H9 (cell line): ENCODE measurements at regions not wholly inside any gene's neighbourhood (a gene's known extent, or its start where the extent isn't known, plus 50 kb on each side); places are given as distances from the start of the nearest gene placed in this dataset.

ENCODE experiments used
- DNase-seq: peaks from one replicate; pipeline ENCODE4 v3.0.0-alpha.2; 2017
- H2AFZ ChIP-seq: one replicate; pipeline ENCODE4 v1.6.1; 2013; ENCODE audit warnings: mild to moderate bottlenecking, low read length, control low read depth, moderate library complexity
- H2AK5ac ChIP-seq: 2 replicates; pipeline ENCODE4 v1.6.1; 2013; ENCODE audit warnings: low read length, control low read depth, mixed read lengths; ENCODE audit not compliant: insufficient read length
- H2BK120ac ChIP-seq: one replicate; pipeline ENCODE4 v1.6.1; 2013; ENCODE audit warnings: low read depth, mild to moderate bottlenecking, low read length, control low read depth, inconsistent platforms; ENCODE audit not compliant: poor library complexity, severe bottlenecking
- H2BK12ac ChIP-seq: 2 replicates; pipeline ENCODE4 v1.6.1; 2013; ENCODE audit warnings: low read length, control low read depth, mixed read lengths, low read depth; ENCODE audit not compliant: insufficient read length
- H2BK15ac ChIP-seq: 2 replicates; pipeline ENCODE4 v1.6.1; 2013; ENCODE audit warnings: low read depth, low read length, control low read depth
- H2BK20ac ChIP-seq: one replicate; pipeline ENCODE4 v1.6.1; 2013; ENCODE audit warnings: low read depth, mild to moderate bottlenecking, low read length, control low read depth, inconsistent platforms; ENCODE audit not compliant: poor library complexity, severe bottlenecking
- H2BK5ac ChIP-seq: 2 replicates; pipeline ENCODE4 v1.6.1; 2013; ENCODE audit warnings: low read length, control low read depth, mixed read lengths; ENCODE audit not compliant: insufficient read length
- H3K14ac ChIP-seq: 2 replicates; pipeline ENCODE4 v1.6.1; 2013; ENCODE audit warnings: low read length, control low read depth; ENCODE audit not compliant: insufficient read depth
- H3K18ac ChIP-seq: 2 replicates; pipeline ENCODE4 v1.6.1; 2013; ENCODE audit warnings: low read depth, mild to moderate bottlenecking, mixed read lengths, low read length, control low read depth; ENCODE audit not compliant: insufficient read length
- H3K23ac ChIP-seq: 2 replicates; pipeline ENCODE4 v1.6.1; 2013; ENCODE audit warnings: low read length, control low read depth, mixed read lengths, low read depth; ENCODE audit not compliant: insufficient read length
- H3K23me2 ChIP-seq: 2 replicates; pipeline ENCODE4 v1.6.1; 2013; ENCODE audit warnings: low read depth, mild to moderate bottlenecking, mixed read lengths, low read length, control low read depth; ENCODE audit not compliant: insufficient read length, poor library complexity, severe bottlenecking
- H3K27ac ChIP-seq: 2 replicates; pipeline ENCODE4 v1.5.1; 2013; ENCODE audit warnings: low read length, control low read depth, mixed read lengths, low read depth; ENCODE audit not compliant: insufficient read length
- H3K27me3 ChIP-seq: 2 replicates; pipeline ENCODE4 v1.6.1; 2013; ENCODE audit warnings: low read length, control low read depth, inconsistent platforms; ENCODE audit not compliant: insufficient read depth
- H3K4ac ChIP-seq: 2 replicates; pipeline ENCODE4 v1.6.1; 2013; ENCODE audit warnings: low read depth, mild to moderate bottlenecking, control low read depth, inconsistent platforms, low read length, moderate library complexity
- H3K4me1 ChIP-seq: 2 replicates; pipeline ENCODE4 v1.6.1; 2013; ENCODE audit warnings: low read length, control low read depth, inconsistent platforms; ENCODE audit not compliant: insufficient read depth
- H3K4me2 ChIP-seq: 2 replicates; pipeline ENCODE4 v1.6.1; 2013; ENCODE audit warnings: low read length, control low read depth, mixed read lengths; ENCODE audit not compliant: insufficient read length, insufficient read depth
- H3K56ac ChIP-seq: 2 replicates; pipeline ENCODE4 v1.6.1; 2013; ENCODE audit warnings: low read depth, mild to moderate bottlenecking, mixed read lengths, low read length, control low read depth; ENCODE audit not compliant: insufficient read length
- H3K79me1 ChIP-seq: 2 replicates; pipeline ENCODE4 v1.6.1; 2013; ENCODE audit warnings: low read depth, mild to moderate bottlenecking, moderate library complexity, low read length, control low read depth, inconsistent platforms; ENCODE audit not compliant: insufficient read depth, poor library complexity, severe bottlenecking
- H3K79me2 ChIP-seq: 2 replicates; pipeline ENCODE4 v1.6.1; 2013; ENCODE audit warnings: low read length, control low read depth, inconsistent platforms; ENCODE audit not compliant: insufficient read depth
- H3K9ac ChIP-seq: 2 replicates; pipeline ENCODE4 v1.6.1; 2013; ENCODE audit warnings: low read length, control low read depth, mixed read lengths; ENCODE audit not compliant: insufficient read length; ENCODE audit errors: extremely low read depth
- H3K9me3 ChIP-seq: one replicate; pipeline ENCODE4 v1.6.1; 2013; ENCODE audit warnings: low read depth, low read length, inconsistent platforms; ENCODE audit not compliant: control insufficient read depth
- H3T11ph ChIP-seq: one replicate; pipeline ENCODE4 v1.6.1; 2013; ENCODE audit warnings: mild to moderate bottlenecking, low read length, control low read depth, inconsistent platforms
- H4K20me1 ChIP-seq: one replicate; pipeline ENCODE4 v1.6.1; 2013; ENCODE audit not compliant: control insufficient read depth, insufficient read length, insufficient read depth
- H4K5ac ChIP-seq: 2 replicates; pipeline ENCODE4 v1.6.1; 2013; ENCODE audit warnings: low read depth, mild to moderate bottlenecking, mixed read lengths, low read length, control low read depth; ENCODE audit not compliant: insufficient read length
- H4K8ac ChIP-seq: replicated peaks from 2 replicates; pipeline ENCODE4 v1.6.1; 2013; ENCODE audit warnings: low read length, control low read depth, mixed read lengths, low read depth; ENCODE audit not compliant: insufficient read length
- H4K91ac ChIP-seq: 2 replicates; pipeline ENCODE4 v1.6.1; 2013; ENCODE audit warnings: low read depth, mild to moderate bottlenecking, moderate library complexity, mixed read lengths, low read length, control low read depth; ENCODE audit not compliant: insufficient read length
- H3K27ac Mint-ChIP-seq, 3 experiments: 2 replicates in 2 of 3; 3 replicates in 1 of 3; pipeline ENCODE4 v1.8.0; 2020 to 2021; ENCODE audit warnings: mixed read lengths in 3 of 3, mild to moderate bottlenecking in 1 of 3, moderate library complexity in 1 of 3
- H3K27me3 Mint-ChIP-seq: 2 replicates; pipeline ENCODE4 v1.8.0; 2021; ENCODE audit warnings: low read depth, mild to moderate bottlenecking, moderate library complexity, mixed read lengths
- H3K36me3 Mint-ChIP-seq, 3 experiments: 2 replicates in 2 of 3; 3 replicates in 1 of 3; pipeline ENCODE4 v1.8.0; 2020 to 2021; ENCODE audit warnings: low read depth in 3 of 3, mixed read lengths in 3 of 3; ENCODE audit not compliant: insufficient read depth in 1 of 3
- H3K4me1 Mint-ChIP-seq, 2 experiments: 2 replicates each; pipeline ENCODE4 v1.8.0; 2020; ENCODE audit warnings: mixed read lengths in 2 of 2
- H3K4me3 Mint-ChIP-seq, 2 experiments: 2 replicates in 1 of 2; 3 replicates in 1 of 2; pipeline ENCODE4 v1.8.0; 2020 to 2021; ENCODE audit warnings: mild to moderate bottlenecking in 2 of 2, mixed read lengths in 2 of 2, moderate library complexity in 1 of 2
- H3K9me3 Mint-ChIP-seq, 2 experiments: 2 replicates in 1 of 2; 3 replicates in 1 of 2; pipeline ENCODE4 v1.8.0; 2020; ENCODE audit warnings: mild to moderate bottlenecking in 2 of 2, mixed read lengths in 2 of 2, moderate library complexity in 1 of 2
- CTCF ChIP-seq: fragments of 200-600 bp; sonication (generic); conservative IDR thresholded peaks from 3 replicates; pipeline ENCODE4 v1.8.0; 2021; ENCODE audit warnings: antibody characterized with exemption, mild to moderate bottlenecking

- Histone ChIP-seq H3T11ph (no peak overlapping the region), H3K27ac (no peak overlapping the region), H2BK5ac (no peak overlapping the region), H3K9ac (no peak overlapping the region), H3K23ac (no peak overlapping the region), H3K23me2 (no peaks in the 10 kb centered on the region), H4K20me1 (no peaks in the 10 kb centered on the region), H3K4me2 (no peak overlapping the region), H4K91ac (no peak overlapping the region), H3K4ac (no peak overlapping the region), H3K27me3 (no peaks in the 10 kb centered on the region), H3K79me1 (no peaks in the 10 kb centered on the region), H3K18ac (no peak overlapping the region), H3K14ac (no peak overlapping the region), H2AK5ac (no peak overlapping the region), H2BK15ac (no peak overlapping the region), H2AFZ (no peak overlapping the region), H4K8ac (no peak overlapping the region), H2BK12ac (no peak overlapping the region), H4K5ac (no peak overlapping the region), H3K4me1 (no peaks in the 10 kb centered on the region), H2BK20ac (no peak overlapping the region), H3K56ac (no peak overlapping the region), H3K79me2 (no peaks in the 10 kb centered on the region), H2BK120ac (no peak overlapping the region), H3K9me3 (no peaks in the 10 kb centered on the region)
- TF ChIP-seq CTCF, result no peak
- no peak for DNase-seq
- no peaks in the 10 kb centered on the region for H3K27me3 Mint-ChIP-seq
- no peak overlapping the region for H3K27ac Mint-ChIP-seq
- H3K4me3 Mint-ChIP-seq, result no peak overlapping the region
- peaks cover 0 to 3% of the 10 kb centered on the region in 2 experiments; a peak in 1 of 4 replicates for H3K4me1 Mint-ChIP-seq
- no peaks in the 10 kb centered on the region for H3K36me3 Mint-ChIP-seq
- no peaks in the 10 kb centered on the region for H3K9me3 Mint-ChIP-seq
Measured at GRCh38 chr2:34899079-34899478, 1300.0 kb upstream of the FAM98A start.
